NCI-H446 (cell line): ENCODE measurements at regions not wholly inside any gene's neighbourhood (a gene's known extent, or its start where the extent isn't known, plus 50 kb on each side); places are given as distances from the start of the nearest gene placed in this dataset.

Experiments used
- DNase-seq, 2 experiments: peaks; one replicate each; lab custom pipeline; 2025; lab: John Stamatoyannopoulos, UW

DNA sequence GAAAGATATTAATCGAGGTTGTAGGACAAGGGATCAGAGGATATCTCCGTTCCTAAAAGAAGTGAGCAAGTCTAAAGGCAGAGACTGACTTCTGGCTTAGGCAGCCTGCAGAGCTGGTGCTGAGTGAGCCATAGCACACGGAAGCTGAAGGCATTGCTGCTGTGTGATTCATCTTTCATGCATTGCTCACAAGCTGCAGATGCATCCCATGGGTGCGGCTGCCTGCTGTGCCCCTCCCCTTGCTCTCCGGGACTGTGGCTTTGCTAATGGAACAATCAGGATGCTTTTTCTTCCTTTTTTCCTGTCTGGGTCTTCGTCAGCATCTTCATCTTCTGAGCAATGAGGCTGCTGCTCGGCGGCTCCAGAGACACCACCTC is 341.4 kb downstream of the DIRAS2 start:
- peak in 1 of 2 experiments; percentile 12 for DNase-seq

DNA sequence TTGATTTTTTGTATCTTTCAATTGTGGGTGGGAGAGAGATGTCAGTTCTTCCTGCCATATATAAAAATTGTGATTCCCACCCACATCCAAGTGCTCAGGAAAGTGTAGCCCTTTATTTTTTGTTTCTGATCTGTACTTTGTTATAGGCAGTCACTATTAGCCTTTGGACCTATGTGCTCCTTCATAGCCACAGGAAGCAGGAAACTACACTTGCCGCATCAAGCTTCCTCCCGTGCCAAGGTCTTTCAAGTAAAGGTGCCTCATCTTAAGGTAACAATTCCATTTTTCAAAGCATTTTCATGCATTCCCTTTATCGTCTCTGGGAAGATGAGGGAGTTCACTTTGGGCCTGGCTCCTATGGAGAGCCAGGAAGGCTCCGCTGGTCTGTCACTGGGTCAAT is 339.0 kb downstream of the DIRAS2 start:
- no peak for DNase-seq

DNA sequence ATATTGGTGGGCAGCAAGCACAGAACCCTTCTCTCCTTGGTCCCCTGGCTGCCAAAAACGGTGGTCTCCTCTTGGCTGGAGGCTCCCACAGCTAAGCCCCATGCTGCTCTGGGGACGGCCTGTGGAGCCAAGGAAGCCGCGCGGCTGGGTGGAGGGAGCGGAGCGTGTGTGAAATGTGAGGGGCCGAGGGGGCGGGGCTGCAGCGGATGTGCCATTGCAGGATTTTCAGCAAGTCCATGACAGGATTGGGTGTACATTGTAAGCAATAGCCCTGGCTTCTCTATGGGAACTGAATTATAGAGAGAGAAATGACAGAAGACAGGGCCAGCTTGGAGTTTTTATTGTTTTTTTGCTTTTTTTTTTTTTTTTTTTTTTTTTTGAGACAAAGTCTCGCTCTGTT is 336.5 kb downstream of the DIRAS2 start:
- DNase-seq, result no peak

DNA sequence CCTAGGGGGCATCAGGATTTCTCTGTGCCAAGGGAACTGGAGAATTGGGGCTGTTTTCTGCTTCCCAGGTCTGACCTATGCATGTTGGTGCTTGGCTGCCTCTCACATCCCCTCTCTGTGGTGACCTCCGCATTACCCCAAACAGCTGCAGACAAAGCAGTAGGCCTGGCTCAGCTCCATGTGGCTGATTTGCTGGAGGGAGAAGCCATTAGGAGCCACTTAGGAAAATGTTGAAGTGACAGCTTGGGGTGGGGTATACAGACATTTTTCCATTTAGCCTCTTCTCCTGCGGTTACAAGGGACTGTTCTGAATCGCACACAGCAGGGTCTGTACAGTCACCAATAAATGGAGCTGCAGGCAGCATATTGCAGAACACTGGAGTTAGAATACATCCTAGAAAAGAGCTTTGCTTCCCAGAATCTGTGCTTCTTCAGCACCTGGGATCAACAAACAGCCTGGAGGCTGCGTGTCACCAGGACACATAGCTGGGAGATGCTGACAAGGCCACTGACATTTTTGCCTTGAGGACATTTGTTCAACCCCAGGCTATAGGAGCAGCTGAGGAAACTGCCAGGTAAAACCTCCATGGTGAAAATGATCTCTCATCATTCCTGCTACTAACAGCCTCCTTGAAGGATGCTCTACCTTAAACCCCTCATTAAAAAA is 335.3 kb downstream of the DIRAS2 start:
- peak; percentile 4 to 34 for DNase-seq

DNA sequence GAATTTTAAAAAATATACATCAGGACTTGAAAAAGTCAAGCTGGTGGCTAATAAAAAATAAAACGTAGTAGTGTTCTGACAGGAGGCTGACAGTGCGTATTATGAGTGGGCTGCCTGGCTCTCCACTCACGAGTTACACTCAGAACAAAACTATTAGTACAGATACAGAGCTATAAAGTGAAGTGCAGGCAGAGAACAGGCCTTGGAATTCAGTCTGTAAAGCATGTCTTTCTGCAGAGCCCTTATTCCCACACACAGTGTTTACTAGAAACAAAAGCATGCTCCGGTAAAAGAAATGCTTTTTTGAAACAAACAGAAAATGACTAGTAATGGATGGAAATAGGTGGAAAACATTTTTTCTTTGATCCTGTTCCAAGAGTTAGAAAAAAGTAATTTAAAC is 334.7 kb downstream of the DIRAS2 start:
- no peak for DNase-seq

DNA sequence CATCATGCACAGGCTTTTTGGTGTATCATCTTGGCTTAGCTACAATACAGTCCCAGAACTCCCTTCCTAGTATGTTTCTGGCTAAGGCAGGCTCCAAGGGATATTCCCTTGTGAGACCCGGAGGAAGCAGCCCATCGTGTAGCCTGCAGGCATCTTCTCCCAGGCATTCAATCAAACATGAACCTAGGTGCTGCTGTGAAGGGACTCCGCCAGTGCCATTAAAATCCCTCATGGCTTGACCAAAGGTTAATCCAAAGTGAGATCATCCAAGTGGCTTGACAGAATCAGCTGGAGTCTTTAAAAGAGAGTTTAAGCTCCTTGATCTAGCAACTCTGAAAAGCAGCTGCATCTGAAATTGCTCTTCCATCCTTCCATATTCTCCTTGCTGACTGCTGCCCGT is 333.9 kb downstream of the DIRAS2 start:
- DNase-seq, result no peak

DNA sequence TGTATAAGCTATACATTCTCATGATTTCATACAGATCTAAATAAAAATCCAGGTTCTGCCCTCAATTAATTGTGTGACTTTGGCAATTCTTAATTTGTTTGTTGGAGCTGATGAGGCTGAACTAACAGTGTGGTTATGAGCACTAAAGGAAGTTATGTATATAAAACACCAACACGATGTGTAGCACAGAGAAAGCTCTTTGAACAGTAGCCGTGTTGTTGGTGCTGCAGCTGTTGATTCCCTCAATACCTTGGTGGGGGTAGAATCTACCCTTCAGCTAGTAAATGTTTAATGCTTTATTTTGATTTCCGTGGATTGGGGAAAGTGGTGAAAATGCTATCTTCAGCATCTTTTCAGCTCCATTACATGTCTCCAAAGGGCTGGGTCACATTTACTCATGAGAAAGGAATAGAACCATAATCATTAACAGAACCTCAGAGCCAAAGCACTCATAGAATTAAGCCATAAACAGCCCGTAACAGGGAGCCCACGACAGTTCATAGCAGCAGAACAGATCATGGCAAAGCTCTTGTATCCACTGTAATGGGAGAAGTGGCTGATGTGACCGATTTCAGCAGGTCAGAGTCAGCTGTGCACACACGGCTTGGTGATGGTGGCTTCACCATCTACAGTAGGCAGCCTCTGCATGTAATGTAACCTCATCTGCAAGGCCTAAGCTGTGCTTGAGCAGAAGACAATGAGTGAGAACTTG is 332.7 kb downstream of the DIRAS2 start:
- DNase-seq, result no peak

DNA sequence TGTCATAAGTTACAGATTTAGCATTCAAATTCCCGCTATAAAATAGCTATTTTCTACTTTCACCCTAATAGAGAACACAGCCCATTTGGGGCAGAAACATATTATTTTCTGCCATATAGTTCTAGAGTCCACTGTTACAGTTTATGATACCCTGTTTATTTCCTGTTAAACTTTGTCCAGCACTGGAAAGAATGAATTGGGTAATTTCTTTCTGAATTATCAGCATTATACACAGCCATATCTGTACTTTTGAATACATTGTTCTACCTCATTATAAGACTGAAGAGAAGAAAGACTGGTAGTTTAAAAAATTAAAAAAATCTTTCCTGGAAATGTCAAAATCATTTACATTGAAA is 332.1 kb downstream of the DIRAS2 start:
- DNase-seq, result no peak

DNA sequence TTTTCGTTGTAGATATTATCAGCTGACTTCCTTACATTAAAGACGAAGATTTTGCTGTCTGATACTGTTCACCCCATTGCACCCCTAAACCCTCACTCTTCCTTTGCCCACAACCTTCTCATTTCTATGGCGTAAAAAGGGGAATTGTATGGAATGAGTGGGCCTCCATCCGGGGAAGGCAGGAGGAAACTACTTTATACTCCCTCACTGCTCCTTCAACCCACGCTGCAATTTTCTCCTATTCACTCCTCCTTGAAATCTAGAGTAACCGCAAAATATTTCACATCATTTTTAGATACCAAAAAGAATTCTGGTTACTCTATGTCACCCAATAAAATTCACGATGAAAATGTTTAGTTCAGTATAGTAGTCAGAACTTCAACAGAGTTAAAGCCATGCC is 330.8 kb downstream of the DIRAS2 start:
- DNase-seq, result no peak

DNA sequence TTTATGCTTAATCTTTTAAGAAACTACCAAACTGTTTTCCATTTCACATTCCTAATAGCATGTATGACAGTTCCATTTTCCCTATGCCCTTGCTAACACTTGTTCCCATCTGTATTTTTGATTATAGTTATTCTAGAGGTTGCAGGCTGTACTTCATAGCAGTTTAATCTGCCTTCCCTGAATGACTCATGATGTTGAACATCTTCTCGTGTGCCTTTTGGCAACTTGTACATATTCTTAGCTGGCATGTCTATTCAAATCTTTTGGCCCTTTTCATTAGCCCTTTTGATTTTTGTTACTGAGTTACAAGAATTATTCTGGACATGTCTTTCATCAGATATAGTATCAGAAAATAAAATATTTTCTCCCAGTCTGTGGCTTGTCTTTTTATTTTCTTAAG is 320.3 kb downstream of the DIRAS2 start:
- DNase-seq, result peak in 1 of 2 experiments; percentile 38

DNA sequence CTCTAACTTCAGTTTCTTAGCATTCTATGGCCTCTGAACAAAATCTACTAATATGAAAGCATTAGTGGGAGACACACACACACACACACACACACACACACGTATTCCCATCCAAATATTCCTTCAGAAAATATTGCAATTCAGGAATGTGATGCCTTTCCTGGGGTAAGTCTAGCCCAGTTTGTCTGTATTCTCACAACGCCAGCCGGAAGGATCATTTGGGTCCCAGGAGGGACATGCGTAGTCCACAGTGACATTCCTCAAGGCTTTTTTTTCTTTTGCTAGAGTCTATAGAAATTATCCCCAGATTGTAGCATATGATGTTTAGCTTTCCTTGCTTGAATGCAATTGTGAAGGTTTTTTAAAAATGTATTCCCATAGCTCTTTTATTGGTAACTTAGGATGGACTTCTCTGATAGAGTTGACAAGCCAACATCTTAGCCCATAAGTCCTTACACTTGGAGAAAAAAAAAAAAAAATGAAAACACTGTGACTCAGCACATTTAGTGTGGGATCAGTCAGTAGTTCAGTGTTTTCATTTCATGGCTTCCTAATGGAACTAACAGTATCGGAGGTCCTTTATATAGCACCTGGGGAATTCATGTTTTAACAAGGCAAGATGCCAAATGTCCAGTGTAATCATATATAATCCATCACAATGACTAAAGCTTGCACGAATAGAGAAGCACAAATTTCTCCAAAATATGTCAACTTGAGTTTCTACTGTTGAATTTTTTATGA is 316.5 kb downstream of the DIRAS2 start:
- no peak for DNase-seq

DNA sequence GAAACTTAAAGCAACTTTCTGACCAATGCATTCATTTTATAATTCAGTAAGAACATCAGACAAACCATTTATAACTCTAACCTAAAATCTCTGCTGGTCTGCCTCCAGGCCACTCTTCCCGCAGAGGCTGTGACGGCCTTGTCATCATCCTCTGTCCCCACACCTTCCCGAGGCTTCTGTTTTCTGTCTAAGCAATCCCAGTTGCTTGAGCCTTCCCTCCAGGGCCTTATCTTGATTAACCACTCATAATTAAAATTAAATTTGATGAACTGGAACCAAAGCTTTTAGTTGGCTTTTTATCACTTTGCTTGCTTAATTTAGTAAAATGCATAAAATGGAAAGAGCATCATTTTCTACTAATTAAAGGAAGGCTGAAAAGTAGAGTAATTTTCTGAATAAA is 312.4 kb downstream of the DIRAS2 start:
- DNase-seq, result no peak

DNA sequence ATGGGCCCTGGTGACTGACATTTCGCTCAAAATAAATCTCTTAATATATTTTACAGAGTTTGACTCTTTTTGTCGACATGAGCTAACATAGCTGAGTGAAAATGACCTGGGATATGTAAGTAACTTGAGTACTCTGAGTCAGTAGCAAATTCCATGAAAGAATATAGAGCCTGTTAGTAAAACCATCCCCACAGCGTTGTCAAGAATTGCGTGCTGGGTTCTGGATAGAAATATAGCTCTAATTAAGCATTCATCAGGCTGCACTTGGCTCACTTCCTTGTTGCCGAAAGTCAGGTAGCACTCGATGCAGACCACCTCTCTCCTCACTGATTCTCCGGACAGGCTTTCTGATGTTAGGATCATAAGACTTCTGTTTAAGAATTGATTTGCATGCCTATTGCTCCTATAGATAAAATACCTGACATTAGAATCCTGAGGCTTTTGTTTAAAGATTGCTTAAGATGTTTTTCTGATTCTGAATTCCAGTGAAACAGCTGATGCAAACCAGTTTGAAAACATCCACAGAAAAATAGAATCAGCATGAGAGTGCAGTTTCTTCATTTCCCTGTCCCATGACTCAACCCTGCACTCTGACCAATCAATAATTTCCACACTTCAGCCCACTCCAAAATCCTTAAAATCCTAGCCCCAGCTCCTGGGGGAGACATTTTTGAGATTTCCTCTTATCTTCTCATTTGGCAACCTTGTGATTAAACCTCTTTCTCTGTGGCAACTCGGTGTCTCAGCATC is 310.6 kb downstream of the DIRAS2 start:
- DNase-seq, result no peak

DNA sequence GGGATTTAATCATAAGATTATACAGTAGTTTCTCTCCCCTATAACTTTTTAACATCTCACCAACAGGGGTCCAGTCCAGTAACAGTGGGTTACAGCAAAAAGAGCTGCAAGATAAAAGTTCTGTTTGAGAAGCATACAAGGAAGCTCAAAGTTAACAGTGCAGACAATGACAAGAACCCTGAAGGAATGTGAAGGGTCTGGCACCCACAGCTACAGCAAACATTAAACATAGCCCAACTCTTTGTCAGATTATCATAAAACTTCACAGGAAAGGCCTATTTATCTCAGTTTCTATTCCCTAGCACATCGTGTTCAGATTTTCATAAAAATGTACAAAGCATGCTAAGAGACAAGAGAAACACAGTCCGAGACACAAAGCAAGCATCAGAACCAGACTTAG is 309.4 kb downstream of the DIRAS2 start:
- DNase-seq, result no peak

DNA sequence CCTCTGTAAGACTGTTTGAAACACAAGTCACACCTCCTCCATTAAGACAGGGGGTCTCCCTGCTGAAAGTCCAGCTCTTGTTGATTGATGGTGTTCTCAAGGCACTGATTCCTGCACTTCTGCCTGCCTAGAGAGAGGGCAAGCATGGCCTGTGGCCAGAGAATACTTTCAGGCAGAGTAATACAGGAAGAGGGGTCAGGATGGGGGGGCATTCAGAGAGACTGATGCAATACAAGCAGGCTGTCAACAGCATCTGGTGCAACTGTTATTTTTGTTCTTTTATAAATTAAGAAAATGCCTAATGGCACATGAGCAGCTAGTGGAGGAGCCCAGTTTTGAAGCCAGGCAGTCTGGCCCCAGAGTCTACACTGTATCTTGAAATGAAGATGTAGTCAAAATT is 302.2 kb downstream of the DIRAS2 start:
- DNase-seq, result peak in 1 of 2 experiments; percentile 42

DNA sequence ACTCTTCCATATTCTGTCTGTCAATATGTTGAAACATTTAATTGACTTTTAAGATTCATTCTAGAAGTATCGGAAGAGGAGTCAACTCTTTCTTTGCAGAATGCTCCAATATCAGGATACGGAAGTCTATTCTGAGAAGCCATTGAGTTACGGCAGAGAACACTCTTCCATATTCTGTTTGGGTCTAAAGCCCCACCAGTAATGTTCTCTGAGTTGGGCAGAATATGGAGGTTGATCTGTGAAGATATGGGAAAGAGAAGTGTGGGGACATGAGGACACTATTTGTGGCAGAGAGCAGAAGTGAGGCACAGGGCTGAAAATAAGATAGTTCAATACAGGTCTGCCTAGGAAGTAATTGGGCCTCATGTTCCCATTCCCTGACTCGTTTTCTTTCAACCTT is 300.0 kb downstream of the DIRAS2 start:
- no peak for DNase-seq

DNA sequence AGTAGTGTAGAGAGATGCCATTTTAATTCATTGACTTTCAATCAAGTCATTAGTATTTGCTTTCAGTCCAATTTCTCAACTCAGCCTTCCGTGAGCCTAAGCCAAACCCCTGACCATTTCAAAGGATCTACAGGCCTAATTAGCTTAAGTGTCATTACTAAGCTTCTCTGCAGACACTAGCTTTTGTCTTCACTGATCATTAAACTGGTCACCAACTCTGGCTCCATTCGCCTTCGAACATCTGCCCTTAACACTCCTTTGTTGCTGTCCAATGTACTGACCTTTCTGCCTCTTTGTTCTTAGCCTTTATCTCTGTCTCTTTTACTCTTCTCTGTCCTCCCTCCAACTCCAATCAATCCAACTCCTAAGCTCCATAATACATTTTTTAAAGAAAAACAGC is 299.3 kb downstream of the DIRAS2 start:
- DNase-seq, result no peak

DNA sequence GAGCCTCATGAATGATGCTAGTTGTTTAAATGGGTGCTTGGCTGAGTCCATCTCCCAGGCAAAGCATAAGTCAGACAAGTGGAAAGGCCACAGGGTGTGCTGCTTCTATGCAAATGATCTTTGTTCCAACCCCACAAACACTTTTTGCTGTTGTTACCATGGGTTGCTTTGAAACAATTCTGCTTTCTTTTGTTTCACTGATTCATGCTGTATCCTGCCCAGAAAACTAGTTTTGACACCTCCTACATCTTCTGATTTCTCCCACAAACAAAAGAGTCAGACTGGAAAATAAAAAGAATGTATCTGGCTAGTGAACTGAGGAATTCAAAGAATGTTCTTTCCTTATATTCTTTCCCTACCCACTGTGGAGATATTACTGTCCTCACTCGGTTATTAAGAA is 298.6 kb downstream of the DIRAS2 start:
- no peak for DNase-seq

DNA sequence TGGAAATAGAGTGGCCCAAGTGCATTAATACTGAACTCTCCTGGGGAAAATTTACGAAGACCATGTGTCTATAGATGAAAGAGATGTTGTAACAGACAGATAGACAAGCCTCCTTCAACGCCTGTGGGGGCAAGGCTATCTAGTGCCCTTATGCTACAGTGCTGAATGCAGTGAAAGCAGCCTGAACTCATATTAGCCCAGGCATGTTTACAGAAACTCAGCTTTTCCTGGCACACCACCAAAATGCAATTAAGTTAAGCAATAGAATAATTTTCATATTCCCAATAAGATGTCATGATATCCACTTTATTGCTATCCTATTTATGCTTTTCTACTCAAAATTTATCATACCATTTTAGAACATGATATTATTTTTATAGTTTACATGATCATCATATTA is 277.0 kb downstream of the DIRAS2 start:
- peak in 1 of 2 experiments; percentile 8 for DNase-seq

DNA sequence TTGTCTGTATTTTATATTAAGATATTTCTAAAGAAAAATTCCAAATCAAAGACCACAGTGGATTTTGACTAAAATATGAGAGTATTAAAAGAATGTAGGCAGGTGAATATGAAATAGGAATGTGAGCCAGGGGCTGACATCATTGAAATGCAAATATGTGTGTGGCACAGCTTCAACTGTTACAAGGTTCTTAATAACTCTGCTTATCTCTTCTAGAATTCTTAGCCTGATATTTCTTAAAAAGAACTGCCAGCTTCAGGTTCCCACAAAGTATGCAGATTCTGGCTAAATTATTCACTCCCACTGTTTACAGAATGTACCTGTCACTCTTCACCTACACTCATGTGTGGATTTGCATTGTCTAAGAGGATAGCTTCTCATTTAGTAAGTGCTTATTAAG is 274.4 kb downstream of the DIRAS2 start:
- DNase-seq, result no peak

DNA sequence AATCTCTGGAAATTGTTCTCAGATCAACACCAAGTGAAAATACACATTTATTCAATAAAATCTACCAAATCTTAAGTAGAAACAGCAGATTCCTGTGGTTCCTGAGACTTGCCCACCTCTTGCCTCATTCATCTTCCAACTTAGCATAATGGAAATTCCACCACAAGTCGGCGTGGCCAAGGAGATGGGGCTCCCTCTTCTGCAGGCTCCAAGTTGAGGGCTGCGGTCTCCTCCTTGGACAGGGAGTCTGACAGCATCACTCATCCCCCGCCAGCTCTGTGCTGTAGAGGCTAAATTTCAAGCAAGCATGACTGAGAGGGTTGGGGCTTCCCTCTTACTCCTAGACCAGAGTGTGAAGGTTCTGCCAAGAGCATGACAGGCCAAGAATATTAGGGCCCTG is 273.7 kb downstream of the DIRAS2 start:
- DNase-seq, result no peak

DNA sequence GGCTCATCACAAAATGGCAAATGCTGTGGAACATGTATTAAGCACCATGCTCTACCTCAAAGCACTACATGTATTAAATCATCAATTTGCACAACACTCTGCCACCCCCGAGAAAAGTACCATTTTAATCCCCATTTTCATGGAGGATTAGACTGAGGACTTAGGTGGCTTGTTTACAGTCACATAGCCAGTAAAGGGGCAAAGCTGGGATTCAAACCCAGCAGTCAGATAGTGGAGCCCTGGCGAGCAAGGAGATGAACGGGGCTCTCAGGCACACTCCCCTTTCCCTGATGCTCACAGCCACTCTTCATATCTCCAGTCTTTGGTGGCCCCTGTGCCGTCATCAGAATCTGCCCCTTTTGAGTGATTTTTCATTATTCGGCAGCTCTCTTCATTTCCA is 262.9 kb downstream of the DIRAS2 start:
- no peak for DNase-seq

DNA sequence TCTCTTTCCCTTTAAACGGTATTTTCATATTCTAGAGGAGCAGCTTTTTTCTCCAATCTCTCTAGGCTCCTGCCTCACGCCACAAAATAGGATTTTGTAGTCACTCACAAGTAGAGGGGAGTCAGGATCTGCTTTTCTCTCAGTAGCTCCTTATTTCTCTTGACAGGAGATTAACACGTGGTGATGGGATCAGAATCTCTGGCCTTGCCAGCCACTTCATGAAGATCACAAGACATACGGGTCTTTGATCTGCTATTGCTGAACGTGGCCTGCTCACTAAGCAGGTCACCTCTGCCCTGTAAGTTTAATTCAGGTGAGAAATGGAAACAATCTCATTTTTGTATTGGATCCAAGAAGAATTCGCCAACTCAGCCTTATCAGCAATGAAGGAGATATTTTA is 257.5 kb downstream of the DIRAS2 start:
- DNase-seq, result no peak
